ENCODE measurements at regions not wholly inside any gene's neighbourhood (a gene's known extent, or its start where the extent isn't known, plus 50 kb on each side); places are given as distances from the start of the nearest gene placed in this dataset.

GRCh38 chr12:67726868-67727267, 78.3 kb downstream of the DYRK2 start (continued):
- TF ChIP-seq ZNF488 (tag by site-specific recombination; IDR thresholded peaks at IDR 0.05) (no peak), ZNF391 (tag by site-specific recombination; IDR thresholded peaks at IDR 0.05; ENCODE audit: borderline replicate concordance, low read depth) (no peak), SP7 (tag by site-specific recombination; IDR thresholded peaks at IDR 0.05) (no peak), ZNF510 (tag by site-specific recombination; IDR thresholded peaks at IDR 0.05; ENCODE audit: insufficient replicate concordance) (no peak), ZNF530 (tag by site-specific recombination; IDR thresholded peaks at IDR 0.05; ENCODE audit: low read depth) (no peak), REST (tag by site-specific recombination; IDR thresholded peaks at IDR 0.05) (no peak)

GRCh38 chr12:67727702-67728666, 79.4 kb downstream of the DYRK2 start:
- Histone ChIP-seq H3K36me3 (ENCODE audit: control insufficient read depth in 2 of 2, insufficient read depth in 1 of 2, low read length in 2 of 2) (no peaks in the 10 kb centered on the region), H3K4me1 (ENCODE audit: control insufficient read depth, insufficient read depth, low read length) (no peaks in the 10 kb centered on the region), H3K4me3 (ENCODE audit: low read depth, low read length) (no peak overlapping the region), H3K27ac (ENCODE audit: extremely low read depth, low read depth, low read length) (no peak overlapping the region), H3K9me3 (ENCODE audit: control insufficient read depth, insufficient read depth, low read depth, low read length) (no peaks in the 10 kb centered on the region)
- POLR2A ChIA-PET, result no interaction called here
- CTCF ChIA-PET, result no interaction called here
- TF ChIP-seq WT1 (tag by site-specific recombination; IDR thresholded peaks at IDR 0.05), result no peak
- TF ChIP-seq ZNF585B (tag by site-specific recombination; IDR thresholded peaks at IDR 0.05), result no peak
- TF ChIP-seq ZNF146 (tag by site-specific recombination; IDR thresholded peaks at IDR 0.05), result no peak
- TF ChIP-seq ZBTB44 (tag by site-specific recombination; IDR thresholded peaks at IDR 0.05), result no peak
- no peak for TF ChIP-seq ZNF514 (tag by site-specific recombination; IDR thresholded peaks at IDR 0.05)
- TF ChIP-seq ZNF624 (tag by site-specific recombination; IDR thresholded peaks at IDR 0.05), result no peak
- no peak for TF ChIP-seq ZBTB49 (tag by site-specific recombination; IDR thresholded peaks at IDR 0.05; ENCODE audit: low read depth)
- TF ChIP-seq ZNF280D (tag by site-specific recombination; IDR thresholded peaks at IDR 0.05), result no peak
- no peak for TF ChIP-seq ZNF350 (tag by site-specific recombination; IDR thresholded peaks at IDR 0.05)
- TF ChIP-seq ZNF530 (tag by site-specific recombination; IDR thresholded peaks at IDR 0.05; ENCODE audit: low read depth), result no peak
- TF ChIP-seq ZXDB (tag by site-specific recombination; IDR thresholded peaks at IDR 0.05), result no peak
- no peak for TF ChIP-seq ZBTB21 (tag by site-specific recombination; IDR thresholded peaks at IDR 0.05)
- TF ChIP-seq ZNF214 (tag by site-specific recombination; IDR thresholded peaks at IDR 0.05; ENCODE audit: borderline replicate concordance), result no peak

Measured in HEK293 (cell line).